Limb (tissue), 2 donors: ENCODE measurements at regions not wholly inside any gene's neighbourhood (a gene's known extent, or its start where the extent isn't known, plus 50 kb on each side); places are given as distances from the start of the nearest gene placed in this dataset.

Experiments used
- DNase-seq, 2 donors: peaks; one replicate each; pipeline ENCODE4 v3.0.0-alpha.2; 2016; ENCODE audit errors: extremely low spot score in 2 of 2

DNA sequence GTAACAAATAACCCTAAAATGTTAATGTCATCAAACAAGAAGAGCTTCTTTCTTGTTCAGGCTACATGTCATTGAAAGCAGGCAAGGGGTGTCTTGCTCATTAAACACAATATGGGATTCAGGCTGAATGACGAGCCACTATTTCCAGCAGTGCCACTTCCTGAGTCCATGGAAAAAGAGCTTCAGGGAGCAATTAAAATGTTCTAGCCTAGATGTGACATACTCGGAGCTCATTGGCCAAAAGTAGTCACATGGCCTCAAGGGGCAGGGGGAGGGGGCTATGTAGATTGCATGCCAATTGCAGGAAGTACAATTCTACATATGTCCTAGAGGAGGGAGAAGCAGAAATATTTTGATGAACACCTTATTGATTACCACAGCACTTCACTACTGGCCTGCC is 685.3 kb upstream of the ADGRL2 start:
- no peak for DNase-seq

DNA sequence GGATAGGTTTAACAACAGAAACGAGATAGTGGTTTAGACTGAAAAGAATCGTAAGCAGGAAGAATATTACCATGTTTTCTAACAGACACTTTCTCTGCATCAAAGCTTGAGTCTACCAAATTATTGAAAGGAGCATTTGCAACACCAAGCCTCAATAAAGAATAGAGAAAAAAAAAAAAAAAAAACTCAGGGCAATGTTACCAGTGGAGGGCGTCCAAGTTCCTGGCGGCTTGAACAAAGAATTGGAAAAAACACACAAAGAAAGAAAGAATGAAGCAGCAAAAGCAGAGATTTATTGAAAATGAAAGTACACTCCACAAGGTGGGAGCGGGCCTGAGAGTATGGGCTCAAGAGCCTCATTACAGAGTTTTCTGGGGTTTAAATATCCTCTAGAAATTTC is 686.5 kb upstream of the ADGRL2 start:
- no peak for DNase-seq

- DNase-seq: no peak
Measured at GRCh38 chr1:81113688-81114087, 687.0 kb upstream of the ADGRL2 start.

GRCh38 chr1:81111818-81112217 is 688.9 kb upstream of the ADGRL2 start:
- no peak for DNase-seq

GRCh38 chr1:81109038-81109437 is 691.7 kb upstream of the ADGRL2 start:
- DNase-seq: no peak

DNA sequence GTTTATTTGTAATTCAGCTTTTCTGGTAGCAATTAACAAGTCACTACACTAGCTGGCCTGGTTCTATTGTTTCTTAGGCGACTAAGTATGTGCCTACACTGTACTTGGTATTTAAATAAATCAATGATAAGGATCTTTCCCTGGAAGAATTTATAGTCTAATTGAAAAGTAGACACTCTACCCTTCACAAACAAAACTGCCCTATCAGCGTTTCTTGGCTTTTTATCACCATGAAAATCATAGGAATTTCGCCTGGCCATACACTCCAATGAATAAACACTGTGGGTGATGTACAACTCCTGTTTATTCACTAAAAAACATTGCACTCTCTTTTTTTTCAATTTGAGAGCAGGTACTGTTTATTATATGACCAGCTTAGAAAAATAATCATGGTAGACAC is 702.9 kb upstream of the ADGRL2 start:
- no peak for DNase-seq

- DNase-seq: no peak
Measured at GRCh38 chr1:81073580-81073979, 727.2 kb upstream of the ADGRL2 start.

DNA sequence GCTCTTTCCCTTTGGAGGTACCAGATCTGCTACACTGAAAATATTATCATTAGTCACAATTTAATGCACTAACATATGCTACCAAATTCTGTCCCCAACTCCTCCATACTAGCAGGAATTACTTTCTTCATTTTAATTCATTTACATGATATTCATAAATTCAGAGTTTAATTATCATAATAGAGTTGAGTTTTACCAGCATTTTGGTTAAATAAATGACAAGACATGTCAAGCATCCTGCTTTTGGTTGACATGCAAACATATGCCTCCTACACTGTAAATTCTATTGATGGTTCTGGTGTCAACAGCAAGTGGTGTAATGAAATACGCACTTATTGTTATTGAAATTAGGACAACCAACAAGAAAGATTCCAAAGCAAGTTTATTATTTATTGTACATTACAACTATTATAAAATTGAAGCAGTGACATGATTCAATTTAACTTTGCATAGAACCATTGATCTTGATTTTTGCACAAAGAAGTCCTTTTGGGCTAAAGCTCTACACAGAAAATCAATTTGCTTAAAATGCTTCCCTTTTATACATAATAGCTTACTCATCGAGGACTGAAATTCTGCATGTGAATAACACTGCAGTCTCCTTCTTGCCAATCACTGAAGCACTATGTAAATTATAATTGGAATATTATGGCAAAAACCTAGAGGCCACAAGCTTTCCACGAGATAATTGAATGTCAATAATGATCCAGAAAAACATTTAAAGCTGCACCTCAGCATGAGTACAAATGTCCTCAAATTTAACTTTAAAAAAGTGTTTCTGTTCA is 728.6 kb upstream of the ADGRL2 start:
- DNase-seq: no peak

DNA sequence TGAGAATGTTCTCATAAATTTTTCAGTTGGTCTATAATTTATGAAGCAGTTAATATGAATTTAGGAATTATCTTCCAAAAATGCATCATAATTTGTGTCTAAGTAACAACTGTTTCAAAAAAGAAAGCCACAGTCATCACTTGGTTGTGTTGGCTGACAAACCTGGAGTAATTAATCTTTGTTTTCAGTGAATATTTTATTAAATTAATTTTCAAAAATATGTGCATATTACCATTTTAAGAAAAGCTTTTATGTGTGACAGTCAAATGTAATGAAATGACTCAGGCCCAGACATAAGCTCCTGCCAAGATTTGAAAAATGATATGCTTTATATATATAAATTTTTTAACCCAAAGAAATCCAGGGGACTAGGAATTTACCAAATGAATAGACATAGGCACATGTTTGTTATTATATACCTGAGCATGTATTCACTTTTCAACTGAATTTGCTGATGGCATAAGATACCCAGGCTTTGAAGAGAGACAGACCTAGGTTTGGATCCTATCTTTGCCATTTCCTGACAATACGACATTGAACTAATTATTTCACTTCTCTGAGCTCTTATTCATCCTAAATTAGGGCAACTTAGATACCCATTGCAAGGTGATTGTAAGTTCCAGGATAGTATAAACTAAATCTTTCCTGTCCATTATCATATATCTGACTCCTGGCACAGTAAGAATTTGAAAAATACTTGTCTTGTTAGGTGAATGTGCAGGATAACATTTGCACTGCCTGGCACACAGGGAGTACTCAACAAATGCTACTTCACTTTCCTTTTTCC is 729.5 kb upstream of the ADGRL2 start:
- no peak for DNase-seq

DNA sequence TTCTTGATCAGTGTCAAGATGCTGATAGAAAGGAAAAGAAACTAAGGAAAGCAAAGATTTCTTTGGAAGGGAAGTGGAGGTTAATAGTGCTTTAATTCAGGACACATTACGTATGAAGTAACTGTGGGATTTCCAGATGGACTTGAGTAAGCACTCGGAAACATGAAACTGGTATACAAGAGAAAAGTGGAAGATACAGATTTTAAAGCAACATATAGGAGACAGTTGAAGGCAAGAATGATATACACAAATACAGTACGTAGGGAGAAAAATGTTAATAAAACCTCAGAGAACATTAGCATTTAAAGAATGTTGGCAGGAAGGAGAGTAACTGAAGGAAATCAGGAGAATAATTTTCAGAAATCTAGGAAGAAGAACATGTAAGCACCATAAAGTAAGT is 730.9 kb upstream of the ADGRL2 start:
- no peak for DNase-seq

GRCh38 chr1:81068726-81069125 is 732.0 kb upstream of the ADGRL2 start:
- DNase-seq: no peak

GRCh38 chr1:81053826-81054225 is 746.9 kb upstream of the ADGRL2 start:
- no peak for DNase-seq

GRCh38 chr1:81052162-81052561 is 748.6 kb upstream of the ADGRL2 start:
- no peak for DNase-seq

GRCh38 chr1:81050390-81050789 is 750.3 kb upstream of the ADGRL2 start:
- no peak for DNase-seq

- DNase-seq: no peak
Measured at GRCh38 chr1:81044708-81045107, 756.0 kb upstream of the ADGRL2 start.

DNA sequence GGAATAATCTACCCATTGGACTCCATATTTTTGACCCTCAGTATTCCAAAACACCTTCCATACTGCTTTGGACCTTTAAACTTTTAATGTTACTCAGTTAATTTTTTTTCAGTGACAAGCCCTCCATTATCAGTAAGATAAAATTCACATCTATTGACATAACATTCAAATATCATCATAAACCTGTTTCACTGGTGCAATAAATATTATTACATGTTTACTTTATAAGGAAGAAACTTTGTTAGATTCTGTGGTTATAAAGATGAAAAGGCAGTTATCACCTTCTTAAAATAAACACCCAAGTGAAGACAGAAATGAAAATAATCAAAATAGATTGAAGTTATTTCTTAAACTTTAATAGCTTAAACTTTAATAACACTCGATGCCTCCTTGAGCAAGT is 758.5 kb upstream of the ADGRL2 start:
- no peak for DNase-seq

DNA sequence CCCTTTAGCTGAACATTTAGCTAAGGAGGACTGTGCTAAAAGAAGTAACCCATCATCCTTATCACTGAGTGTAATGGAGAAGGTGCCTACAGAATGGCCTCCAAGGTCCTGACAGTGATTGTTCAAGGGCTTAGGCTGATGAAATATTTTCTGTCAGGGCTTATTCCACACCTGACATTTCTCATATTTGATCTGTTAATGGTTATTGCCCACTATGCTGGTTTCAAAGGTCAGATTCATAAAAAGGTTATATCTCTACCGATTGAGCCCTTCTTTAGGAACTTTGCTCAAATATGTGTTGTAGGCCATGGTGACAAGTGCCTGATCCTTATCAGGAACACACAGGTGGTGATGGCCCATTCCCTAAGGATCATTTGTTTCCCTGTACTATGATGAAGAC is 766.4 kb upstream of the ADGRL2 start:
- DNase-seq: no peak

DNA sequence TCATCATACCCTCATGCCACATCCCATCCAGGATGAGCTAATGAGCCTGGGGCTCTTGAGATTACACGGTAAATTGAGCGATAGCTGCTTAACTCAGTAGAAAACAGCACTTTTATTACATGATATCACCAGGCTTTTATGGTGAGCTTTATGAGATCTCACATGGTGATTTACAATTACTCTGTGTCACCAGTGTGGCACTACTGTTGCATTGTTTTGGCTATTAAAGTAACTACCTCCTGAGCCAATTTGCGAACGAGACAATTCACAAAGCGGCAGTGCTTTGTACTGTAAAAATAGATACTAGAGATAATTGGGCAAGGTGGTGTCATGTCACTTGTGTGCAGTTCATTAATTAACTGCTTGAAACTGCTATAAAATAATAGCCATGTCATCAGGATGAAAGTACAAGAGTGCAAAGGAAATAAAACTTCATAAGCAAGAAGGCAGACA is 767.7 kb upstream of the ADGRL2 start:
- no peak for DNase-seq

- DNase-seq: no peak
Measured at GRCh38 chr1:81032374-81032773, 768.4 kb upstream of the ADGRL2 start.

DNA sequence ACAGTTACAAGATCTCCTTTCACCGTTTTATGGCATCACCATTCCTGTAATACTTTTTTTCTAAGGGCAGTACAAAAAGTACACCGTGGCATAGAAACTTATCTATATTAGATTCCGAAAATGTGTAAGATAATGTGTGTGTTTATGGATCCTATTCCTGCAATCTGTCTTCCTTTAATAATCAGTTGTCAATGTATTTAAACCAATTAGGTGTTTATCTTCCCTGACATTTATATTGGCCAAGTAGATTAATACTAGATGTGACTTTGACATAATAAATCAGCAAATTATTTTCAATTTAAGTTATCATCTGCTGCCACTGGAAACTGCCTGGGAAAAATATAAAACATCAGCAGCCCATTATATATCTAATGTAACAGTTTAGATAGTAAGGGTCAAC is 770.3 kb upstream of the ADGRL2 start:
- no peak for DNase-seq

DNA sequence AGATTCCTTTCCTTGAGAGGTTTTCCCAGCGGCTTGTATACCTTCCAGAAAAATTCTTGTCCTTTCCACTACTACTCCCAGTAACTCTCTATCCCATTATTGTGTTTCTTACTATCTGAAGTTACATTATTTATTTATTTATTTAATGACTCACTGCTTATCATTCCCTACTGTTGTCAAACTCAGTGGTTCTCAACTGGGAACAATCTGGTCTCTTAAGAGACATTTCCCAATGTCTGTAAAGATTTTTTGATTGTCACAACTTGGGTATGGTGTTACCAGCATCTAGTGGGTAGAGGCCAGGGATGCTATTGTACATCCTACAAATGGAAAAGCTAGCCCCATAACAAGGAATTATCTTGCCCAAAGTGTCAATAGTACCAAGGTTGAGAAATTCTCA is 771.5 kb upstream of the ADGRL2 start:
- DNase-seq: no peak

- DNase-seq: no peak
Measured at GRCh38 chr1:81023187-81023724, 777.5 kb upstream of the ADGRL2 start.

- no peak for DNase-seq
Measured at GRCh38 chr1:81021134-81021533, 779.6 kb upstream of the ADGRL2 start.
